HCT116 (cell line): ENCODE measurements at regions not wholly inside any gene's neighbourhood (a gene's known extent, or its start where the extent isn't known, plus 50 kb on each side); places are given as distances from the start of the nearest gene placed in this dataset.

ENCODE experiments used
- ATAC-seq: fragments of 200-7000 bp; cut with Tn5 transposase; 2 replicates; pipeline ENCODE4 v1.9.1; 2020; ENCODE audit warnings: mild to moderate bottlenecking, moderate library complexity
- BruUV-seq: library from RNA; stranded (reverse); fragments of 400-500 nt; replicated peaks from 2 replicates; lab custom pipeline; 2021; lab: Mats Ljungman, UMichigan
- CTCF ChIA-PET: fragments of 300-600 bp; sonication (Branson Sonifier 250); formaldehyde crosslinking; loops from one replicate; lab custom pipeline; 2021; ENCODE audit warnings: antibody characterized with exemption; lab: Charles Lee
- POLR2A ChIA-PET: fragments of 300-600, 350-600 bp; sonication (Branson Sonifier 250); formaldehyde crosslinking; loops from one replicate; lab custom pipeline; 2021; ENCODE audit warnings: antibody characterized with exemption; lab: Charles Lee
- RAD21 ChIA-PET, 2 experiments: fragments of 300-600 bp; sonication (Branson Sonifier 250); formaldehyde crosslinking; loops; one replicate each; lab custom pipeline; 2023; ENCODE audit warnings: low total read pairs in 2 of 2; ENCODE audit not compliant: uncharacterized antibody in 2 of 2, unreplicated experiment in 2 of 2, low non-redundant PET in 1 of 2; lab: Charles Lee
- DNase-seq: peaks from one replicate; pipeline ENCODE4 v3.0.0-alpha.2; 2010; ENCODE audit warnings: low read depth, low spot score
- H2AFZ ChIP-seq: fragments of 200-600 bp; shearing (Covaris generic), sonication (generic); 2 replicates; pipeline ENCODE4 v1.6.1; 2017; ENCODE audit warnings: low read depth, mixed run types, mixed read lengths, antibody characterized with exemption, low read length; ENCODE audit not compliant: poor library complexity, severe bottlenecking
- H3K27ac ChIP-seq: 2 replicates; pipeline ENCODE4 v1.5.1; 2012; ENCODE audit warnings: low read depth, low read length
- H3K27me3 ChIP-seq: fragments of 200-600 bp; sonication (generic); 2 replicates; pipeline ENCODE4 v1.6.1; 2016; ENCODE audit warnings: mixed run types, low read length, mixed read lengths; ENCODE audit not compliant: insufficient read depth
- H3K36me3 ChIP-seq, 2 experiments: fragments of 200-500 bp in 1 of 2; fragments of 200-600 bp in 1 of 2; sonication (Bioruptor generic) in 1 of 2; sonication (generic) in 1 of 2; 2 replicates each; pipeline versions ENCODE4 v1.5.1 to v1.6.1; 2014 to 2016; ENCODE audit warnings: low read length in 2 of 2, inconsistent platforms in 1 of 2, mixed read lengths in 1 of 2, mixed run types in 1 of 2; ENCODE audit not compliant: insufficient read depth in 2 of 2, control insufficient read depth in 1 of 2
- H3K4me1 ChIP-seq, 2 experiments: fragments of 200-600 bp in 1 of 2; sonication (generic) in 1 of 2; 2 replicates each; pipeline versions ENCODE4 v1.5.1 to v1.6.1; 2012 to 2017; ENCODE audit warnings: low read length in 2 of 2, inconsistent platforms in 1 of 2, mild to moderate bottlenecking in 1 of 2, mixed read lengths in 1 of 2, mixed run types in 1 of 2, moderate library complexity in 1 of 2; ENCODE audit not compliant: insufficient read depth in 2 of 2, control insufficient read depth in 1 of 2
- H3K4me2 ChIP-seq: fragments of 200-600 bp; sonication (generic); 2 replicates; pipeline ENCODE4 v1.6.1; 2017; ENCODE audit warnings: mixed run types, low read length, mixed read lengths
- H3K4me3 ChIP-seq, 2 experiments: fragments of 200-600 bp in 1 of 2; sonication (generic) in 1 of 2; replicated peaks in 1 of 2; 2 replicates each; pipeline ENCODE4 v1.5.1; 2011 to 2016; ENCODE audit warnings: low read length in 2 of 2, control low read depth in 1 of 2, low read depth in 1 of 2, mild to moderate bottlenecking in 1 of 2, mixed read lengths in 1 of 2, mixed run types in 1 of 2
- H3K79me2 ChIP-seq: fragments of 200-600 bp; sonication (generic); 2 replicates; pipeline ENCODE4 v1.6.1; 2017; ENCODE audit warnings: mild to moderate bottlenecking, mixed run types, low read length, moderate library complexity, mixed read lengths; ENCODE audit not compliant: insufficient read depth
- H3K9ac ChIP-seq: fragments of 200-600 bp; sonication (generic); 2 replicates; pipeline ENCODE4 v1.6.1; 2016; ENCODE audit warnings: low read length, mixed read lengths
- H3K9me2 ChIP-seq: fragments of 200-600 bp; sonication (generic), shearing (Covaris generic); 2 replicates; pipeline ENCODE4 v1.6.1; 2017; ENCODE audit warnings: mixed run types, mild to moderate bottlenecking, moderate library complexity; ENCODE audit not compliant: insufficient read depth
- H3K9me3 ChIP-seq, 2 experiments: fragments of 200-500 bp in 1 of 2; fragments of 200-600 bp in 1 of 2; sonication (Bioruptor generic) in 1 of 2; sonication (generic) in 1 of 2; 2 replicates each; pipeline ENCODE4 v1.6.1; 2014 to 2017; ENCODE audit warnings: low read length in 2 of 2, mixed read lengths in 2 of 2, inconsistent platforms in 1 of 2, low read depth in 1 of 2, mild to moderate bottlenecking in 1 of 2, mixed run types in 1 of 2, moderate library complexity in 1 of 2; ENCODE audit not compliant: control insufficient read depth in 1 of 2, insufficient read depth in 1 of 2
- H4K20me1 ChIP-seq: fragments of 200-600 bp; sonication (generic), shearing (Covaris generic); 2 replicates; pipeline ENCODE4 v1.6.1; 2017; ENCODE audit warnings: mixed run types, mild to moderate bottlenecking, moderate library complexity; ENCODE audit not compliant: insufficient read depth
- CBX3 ChIP-seq: IDR thresholded peaks from 2 replicates; pipeline ENCODE4 v1.6.1; 2012; ENCODE audit warnings: low read depth
- CEBPB ChIP-seq: IDR thresholded peaks from 2 replicates; pipeline ENCODE4 v1.6.1; 2012; ENCODE audit warnings: low read depth
- ELF1 ChIP-seq: IDR thresholded peaks from 2 replicates; pipeline ENCODE4 v1.6.1; 2012; ENCODE audit warnings: low read depth, borderline replicate concordance
- EZH2phosphoT487 ChIP-seq: fragments of 200-600 bp; IDR thresholded peaks from 2 replicates; pipeline ENCODE4 v1.6.1; 2018; ENCODE audit warnings: antibody characterized with exemption, borderline replicate concordance
- FOSL1 ChIP-seq: IDR thresholded peaks from 2 replicates; pipeline ENCODE4 v1.6.1; 2012; ENCODE audit warnings: low read depth
- JUND ChIP-seq: IDR thresholded peaks from 2 replicates; pipeline ENCODE4 v1.6.1; 2012
- POLR2A ChIP-seq: IDR thresholded peaks from 2 replicates; pipeline ENCODE4 v1.7.0; 2011; ENCODE audit warnings: borderline replicate concordance; ENCODE audit not compliant: insufficient read depth, insufficient read length; ENCODE audit errors: extremely low read depth
- RAD21 ChIP-seq: IDR thresholded peaks from 2 replicates; pipeline ENCODE4 v1.6.1; 2012; ENCODE audit warnings: low read depth, mild to moderate bottlenecking
- SP1 ChIP-seq: IDR thresholded peaks from 2 replicates; pipeline ENCODE4 v1.6.1; 2012; ENCODE audit warnings: low read depth
- TCF7L2 ChIP-seq: IDR thresholded peaks from 2 replicates; pipeline ENCODE4 v1.7.0; 2011; ENCODE audit warnings: borderline replicate concordance, inconsistent platforms; ENCODE audit not compliant: insufficient read depth, insufficient read length; ENCODE audit errors: extremely low read depth
- YY1 ChIP-seq: IDR thresholded peaks from 2 replicates; pipeline ENCODE4 v1.6.1; 2011; ENCODE audit warnings: low read length, low read depth, moderate library complexity, mild to moderate bottlenecking; ENCODE audit not compliant: insufficient replicate concordance; ENCODE audit errors: extremely low read depth
- ZFX ChIP-seq: fragments of 450-650 bp; IDR thresholded peaks from 2 replicates; pipeline ENCODE4 v1.6.1; 2017
- ZNF274 ChIP-seq: fragments of 200-500 bp; sonication (Bioruptor generic); IDR thresholded peaks from 2 replicates; pipeline ENCODE4 v1.6.1; 2014; ENCODE audit warnings: mild to moderate bottlenecking, low read depth, low read length, inconsistent platforms
- intact Hi-C: fragments of 100-400 bp; cut with micrococcal nuclease; formaldehyde crosslinking; loops from 2 replicates; pipeline ENCODE4 v1.10.0; 2022
- TF ChIP-seq, protein P1 (sequence below): IDR thresholded peaks from 2 replicates; pipeline ENCODE4 v1.6.1; 2012; ENCODE audit warnings: low read depth
- TF ChIP-seq, protein P2 (sequence below): IDR thresholded peaks from 2 replicates; pipeline ENCODE4 v1.6.1; 2012
- TF ChIP-seq, protein P3 (sequence below): IDR thresholded peaks from 2 replicates; pipeline ENCODE4 v1.6.1; 2012
- TF ChIP-seq, protein P4 (sequence below), 3 experiments: fragments of 200-600 bp in 1 of 3; sonication (generic) in 1 of 3; IDR thresholded peaks in 2 of 3; conservative IDR thresholded peaks in 1 of 3; 2 replicates each; pipeline ENCODE4 v1.5.1; 2012 to 2017; ENCODE audit warnings: low read depth in 2 of 3, low read length in 2 of 3, antibody characterized with exemption in 1 of 3, borderline replicate concordance in 1 of 3, control low read depth in 1 of 3, mild to moderate bottlenecking in 1 of 3, mixed read lengths in 1 of 3, mixed run types in 1 of 3, moderate library complexity in 1 of 3; ENCODE audit not compliant: insufficient read depth in 1 of 3

DNA sequence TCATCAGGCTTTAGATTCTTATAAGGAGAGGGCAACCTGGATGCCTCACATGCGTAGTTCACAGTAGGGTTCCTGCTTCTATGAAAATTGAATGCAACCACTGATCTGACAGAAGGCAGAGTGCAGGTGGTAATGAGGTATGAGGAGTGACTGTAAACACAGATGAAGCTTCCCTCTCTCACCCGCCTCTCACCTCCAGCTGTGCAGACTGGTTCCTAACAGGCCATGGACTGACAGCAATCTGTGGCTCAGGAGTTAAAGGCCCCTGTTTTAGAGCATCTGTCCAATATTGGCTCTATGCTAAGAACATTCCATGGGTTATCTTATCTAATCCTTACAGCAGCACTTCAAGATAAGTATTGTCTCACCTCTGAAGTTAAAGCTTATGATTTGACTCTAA is 213.5 kb upstream of the NRP1 start (continued):
- TF ChIP-seq, protein P1, sequence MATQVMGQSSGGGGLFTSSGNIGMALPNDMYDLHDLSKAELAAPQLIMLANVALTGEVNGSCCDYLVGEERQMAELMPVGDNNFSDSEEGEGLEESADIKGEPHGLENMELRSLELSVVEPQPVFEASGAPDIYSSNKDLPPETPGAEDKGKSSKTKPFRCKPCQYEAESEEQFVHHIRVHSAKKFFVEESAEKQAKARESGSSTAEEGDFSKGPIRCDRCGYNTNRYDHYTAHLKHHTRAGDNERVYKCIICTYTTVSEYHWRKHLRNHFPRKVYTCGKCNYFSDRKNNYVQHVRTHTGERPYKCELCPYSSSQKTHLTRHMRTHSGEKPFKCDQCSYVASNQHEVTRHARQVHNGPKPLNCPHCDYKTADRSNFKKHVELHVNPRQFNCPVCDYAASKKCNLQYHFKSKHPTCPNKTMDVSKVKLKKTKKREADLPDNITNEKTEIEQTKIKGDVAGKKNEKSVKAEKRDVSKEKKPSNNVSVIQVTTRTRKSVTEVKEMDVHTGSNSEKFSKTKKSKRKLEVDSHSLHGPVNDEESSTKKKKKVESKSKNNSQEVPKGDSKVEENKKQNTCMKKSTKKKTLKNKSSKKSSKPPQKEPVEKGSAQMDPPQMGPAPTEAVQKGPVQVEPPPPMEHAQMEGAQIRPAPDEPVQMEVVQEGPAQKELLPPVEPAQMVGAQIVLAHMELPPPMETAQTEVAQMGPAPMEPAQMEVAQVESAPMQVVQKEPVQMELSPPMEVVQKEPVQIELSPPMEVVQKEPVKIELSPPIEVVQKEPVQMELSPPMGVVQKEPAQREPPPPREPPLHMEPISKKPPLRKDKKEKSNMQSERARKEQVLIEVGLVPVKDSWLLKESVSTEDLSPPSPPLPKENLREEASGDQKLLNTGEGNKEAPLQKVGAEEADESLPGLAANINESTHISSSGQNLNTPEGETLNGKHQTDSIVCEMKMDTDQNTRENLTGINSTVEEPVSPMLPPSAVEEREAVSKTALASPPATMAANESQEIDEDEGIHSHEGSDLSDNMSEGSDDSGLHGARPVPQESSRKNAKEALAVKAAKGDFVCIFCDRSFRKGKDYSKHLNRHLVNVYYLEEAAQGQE = no peak
- TF ChIP-seq EZH2phosphoT487 = no peak
- no peak for TF ChIP-seq JUND
- TF ChIP-seq, protein P2, sequence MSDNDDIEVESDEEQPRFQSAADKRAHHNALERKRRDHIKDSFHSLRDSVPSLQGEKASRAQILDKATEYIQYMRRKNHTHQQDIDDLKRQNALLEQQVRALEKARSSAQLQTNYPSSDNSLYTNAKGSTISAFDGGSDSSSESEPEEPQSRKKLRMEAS = no peak
- TF ChIP-seq FOSL1 = no peak
- no peak for TF ChIP-seq ELF1
- no peak for TF ChIP-seq CEBPB
- TF ChIP-seq CBX3 = no peak
- TF ChIP-seq ZFX = no peak
- TF ChIP-seq, protein P3, sequence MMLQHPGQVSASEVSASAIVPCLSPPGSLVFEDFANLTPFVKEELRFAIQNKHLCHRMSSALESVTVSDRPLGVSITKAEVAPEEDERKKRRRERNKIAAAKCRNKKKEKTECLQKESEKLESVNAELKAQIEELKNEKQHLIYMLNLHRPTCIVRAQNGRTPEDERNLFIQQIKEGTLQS = no peak
- TF ChIP-seq ZNF274 = no peak
- TF ChIP-seq POLR2A = no peak

DNA sequence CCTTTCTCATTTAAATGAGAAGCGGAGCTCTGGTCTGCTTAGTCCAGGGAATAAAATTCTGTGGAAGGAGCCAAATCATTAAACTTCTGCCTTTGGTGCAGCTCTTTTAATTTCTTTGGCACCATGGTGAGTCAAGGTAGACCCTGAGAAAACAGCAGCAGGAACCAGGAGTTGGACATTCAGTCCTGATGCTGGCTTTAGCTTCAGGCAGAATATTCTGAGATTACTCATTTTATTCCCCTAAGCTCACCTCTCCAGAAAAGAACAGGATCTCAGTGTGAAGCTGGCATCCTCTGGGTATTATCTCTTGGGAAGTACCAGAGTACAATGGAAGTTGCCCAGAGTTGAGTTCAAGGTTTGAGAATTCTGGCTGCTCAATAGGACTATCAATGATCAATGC is 211.6 kb upstream of the NRP1 start:
- DNase-seq (no peak), ATAC-seq (no peak)
- H3K27ac ChIP-seq = no peak overlapping the region
- H3K79me2 ChIP-seq = no peaks in the 10 kb centered on the region
- no peak overlapping the region for H3K9ac ChIP-seq
- no peak overlapping the region for H2AFZ ChIP-seq
- H3K9me3 ChIP-seq = no peaks in the 10 kb centered on the region
- POLR2A ChIA-PET = no interaction called here
- H3K4me3 ChIP-seq = no peak overlapping the region
- BruUV-seq = no TSS peak
- no peaks in the 10 kb centered on the region for H3K36me3 ChIP-seq
- H3K4me1 ChIP-seq = peaks cover 0 to 3% of the 10 kb centered on the region in 2 experiments; a peak in 1 of 4 replicates
- intact Hi-C loops = no loop called here
- no peaks in the 10 kb centered on the region for H3K27me3 ChIP-seq
- no peaks in the 10 kb centered on the region for H4K20me1 ChIP-seq
- no peak overlapping the region for H3K4me2 ChIP-seq
- RAD21 ChIA-PET = no interaction called here
- CTCF ChIA-PET = no interaction called here
- no peaks in the 10 kb centered on the region for H3K9me2 ChIP-seq
- TF ChIP-seq RAD21 (no peak), ZFX (no peak), TCF7L2 (no peak), SP1 (no peak), POLR2A (no peak), CBX3 (no peak), YY1 (no peak)
- TF ChIP-seq, protein P4, sequence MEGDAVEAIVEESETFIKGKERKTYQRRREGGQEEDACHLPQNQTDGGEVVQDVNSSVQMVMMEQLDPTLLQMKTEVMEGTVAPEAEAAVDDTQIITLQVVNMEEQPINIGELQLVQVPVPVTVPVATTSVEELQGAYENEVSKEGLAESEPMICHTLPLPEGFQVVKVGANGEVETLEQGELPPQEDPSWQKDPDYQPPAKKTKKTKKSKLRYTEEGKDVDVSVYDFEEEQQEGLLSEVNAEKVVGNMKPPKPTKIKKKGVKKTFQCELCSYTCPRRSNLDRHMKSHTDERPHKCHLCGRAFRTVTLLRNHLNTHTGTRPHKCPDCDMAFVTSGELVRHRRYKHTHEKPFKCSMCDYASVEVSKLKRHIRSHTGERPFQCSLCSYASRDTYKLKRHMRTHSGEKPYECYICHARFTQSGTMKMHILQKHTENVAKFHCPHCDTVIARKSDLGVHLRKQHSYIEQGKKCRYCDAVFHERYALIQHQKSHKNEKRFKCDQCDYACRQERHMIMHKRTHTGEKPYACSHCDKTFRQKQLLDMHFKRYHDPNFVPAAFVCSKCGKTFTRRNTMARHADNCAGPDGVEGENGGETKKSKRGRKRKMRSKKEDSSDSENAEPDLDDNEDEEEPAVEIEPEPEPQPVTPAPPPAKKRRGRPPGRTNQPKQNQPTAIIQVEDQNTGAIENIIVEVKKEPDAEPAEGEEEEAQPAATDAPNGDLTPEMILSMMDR (IDR thresholded peaks at IDR 0.05 in 2 of 3, conservative IDR thresholded peaks at IDR 0.05 in 1 of 3; ENCODE audit: borderline replicate concordance in 1 of 3, insufficient read depth in 1 of 3, low read depth in 2 of 3, low read length in 2 of 3) = no peak
- TF ChIP-seq, protein P1 = no peak
